ENCODE measurements at regions not wholly inside any gene's neighbourhood (a gene's known extent, or its start where the extent isn't known, plus 50 kb on each side); places are given as distances from the start of the nearest gene placed in this dataset.

DNA sequence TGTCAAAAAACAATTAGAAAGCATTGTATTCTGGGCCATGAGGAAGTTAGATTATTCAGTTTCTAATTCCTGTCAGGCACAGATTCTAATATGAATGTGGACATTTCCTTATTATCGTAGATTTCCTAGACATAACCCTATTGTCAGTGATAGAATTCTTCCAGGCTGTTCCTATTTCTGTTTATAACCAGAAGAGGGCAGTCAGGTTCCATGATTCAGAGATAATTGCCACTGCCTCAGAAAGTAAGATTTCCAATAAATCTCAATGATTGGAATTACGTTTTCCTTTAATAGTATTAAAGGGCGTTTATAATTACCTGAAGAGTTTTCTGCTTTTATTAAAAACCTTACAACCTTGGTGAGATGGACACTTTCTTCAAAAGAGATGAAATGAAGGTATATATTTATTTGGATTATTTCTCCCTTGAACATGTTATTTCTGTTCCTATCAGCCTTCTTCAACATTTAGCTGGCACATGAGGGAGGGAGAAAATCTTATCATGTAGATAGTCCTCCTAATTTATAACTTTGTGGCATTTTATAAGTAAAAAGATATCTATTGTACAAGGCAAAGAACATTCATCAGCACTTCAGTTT is 439.2 kb downstream of the MCTP2 start:
- peaks cover 27% of the 10 kb centered on the region for H3K4me1 Mint-ChIP-seq
- ATAC-seq = no peak
- H3K36me3 Mint-ChIP-seq = no peaks in the 10 kb centered on the region
- no peaks in the 10 kb centered on the region for H3K9me3 Mint-ChIP-seq
- H3K4me3 Mint-ChIP-seq = no peak overlapping the region
- H3K27me3 Mint-ChIP-seq (ENCODE audit: low read depth) = no peaks in the 10 kb centered on the region; the same call in 1 of the 2 replicates
- ChIA-PET CTCF (interaction anchor here (0.6 to 4.5 kb wide), 11 partner anchors 8 to 616 kb away, joined by 3 to 39 read pairs (median 4); no protein-coding TSS in a partner anchor), POLR2A (no interaction called here)
- no peak overlapping the region for H3K27ac Mint-ChIP-seq
- TF ChIP-seq, protein P1, sequence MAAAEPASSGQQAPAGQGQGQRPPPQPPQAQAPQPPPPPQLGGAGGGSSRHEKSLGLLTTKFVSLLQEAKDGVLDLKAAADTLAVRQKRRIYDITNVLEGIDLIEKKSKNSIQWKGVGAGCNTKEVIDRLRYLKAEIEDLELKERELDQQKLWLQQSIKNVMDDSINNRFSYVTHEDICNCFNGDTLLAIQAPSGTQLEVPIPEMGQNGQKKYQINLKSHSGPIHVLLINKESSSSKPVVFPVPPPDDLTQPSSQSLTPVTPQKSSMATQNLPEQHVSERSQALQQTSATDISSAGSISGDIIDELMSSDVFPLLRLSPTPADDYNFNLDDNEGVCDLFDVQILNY (CRISPR knock-in tag; IDR thresholded peaks at IDR 0.05) = no peak
- TF ChIP-seq, protein P2, sequence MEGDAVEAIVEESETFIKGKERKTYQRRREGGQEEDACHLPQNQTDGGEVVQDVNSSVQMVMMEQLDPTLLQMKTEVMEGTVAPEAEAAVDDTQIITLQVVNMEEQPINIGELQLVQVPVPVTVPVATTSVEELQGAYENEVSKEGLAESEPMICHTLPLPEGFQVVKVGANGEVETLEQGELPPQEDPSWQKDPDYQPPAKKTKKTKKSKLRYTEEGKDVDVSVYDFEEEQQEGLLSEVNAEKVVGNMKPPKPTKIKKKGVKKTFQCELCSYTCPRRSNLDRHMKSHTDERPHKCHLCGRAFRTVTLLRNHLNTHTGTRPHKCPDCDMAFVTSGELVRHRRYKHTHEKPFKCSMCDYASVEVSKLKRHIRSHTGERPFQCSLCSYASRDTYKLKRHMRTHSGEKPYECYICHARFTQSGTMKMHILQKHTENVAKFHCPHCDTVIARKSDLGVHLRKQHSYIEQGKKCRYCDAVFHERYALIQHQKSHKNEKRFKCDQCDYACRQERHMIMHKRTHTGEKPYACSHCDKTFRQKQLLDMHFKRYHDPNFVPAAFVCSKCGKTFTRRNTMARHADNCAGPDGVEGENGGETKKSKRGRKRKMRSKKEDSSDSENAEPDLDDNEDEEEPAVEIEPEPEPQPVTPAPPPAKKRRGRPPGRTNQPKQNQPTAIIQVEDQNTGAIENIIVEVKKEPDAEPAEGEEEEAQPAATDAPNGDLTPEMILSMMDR (IDR thresholded peaks at IDR 0.05) = peak; percentile 37; the same call in 1 of the 2 replicates
- no peak for DNase-seq (ENCODE audit: low spot score)

DNA sequence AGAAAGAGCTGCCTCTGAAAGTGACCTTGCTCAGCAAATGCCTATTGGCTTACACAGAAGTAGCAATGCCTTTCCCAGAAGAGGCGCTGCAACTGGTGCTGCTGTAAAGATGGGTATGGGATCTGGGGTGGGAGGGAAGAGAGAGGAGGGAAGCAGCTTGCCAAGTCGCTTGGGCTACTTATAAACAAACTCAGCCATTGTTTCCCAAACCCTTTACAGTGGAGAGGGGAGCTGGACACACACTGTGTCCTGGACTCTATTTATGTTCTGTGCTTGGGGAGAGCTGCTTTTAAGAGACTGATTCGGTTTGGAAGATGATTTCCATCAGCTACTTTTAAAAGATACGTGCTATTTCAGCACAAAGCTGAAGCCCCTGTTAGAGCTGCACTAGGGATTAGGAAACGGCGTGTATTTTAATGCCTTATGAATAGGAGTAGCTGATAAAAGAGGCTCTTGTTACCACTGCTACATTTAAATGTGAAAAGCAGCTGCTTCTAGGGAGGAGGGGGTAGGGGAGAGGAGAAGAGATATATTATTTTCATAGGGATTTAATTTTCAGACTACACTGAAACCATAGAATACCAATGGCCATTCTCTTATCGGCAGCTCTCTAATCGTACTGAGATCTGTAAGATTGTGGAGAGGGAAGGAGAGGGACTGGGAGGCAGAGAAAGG is 440.6 kb downstream of the MCTP2 start:
- ATAC-seq = peak; percentile 97
- CTCF ChIA-PET = interaction anchor here (0.7 to 4.5 kb wide), 21 partner anchors 9 to 615 kb away, joined by 3 to 39 read pairs (median 4); no protein-coding TSS in a partner anchor
- peak overlapping the region; percentile 70; the same call in 1 of the 2 replicates for H3K27ac Mint-ChIP-seq
- no peaks in the 10 kb centered on the region for H3K36me3 Mint-ChIP-seq
- POLR2A ChIA-PET = no interaction called here
- DNase-seq (ENCODE audit: low spot score) = peak; percentile 32
- peaks cover 27% of the 10 kb centered on the region for H3K4me1 Mint-ChIP-seq
- peak overlapping the region; percentile 49 for H3K4me3 Mint-ChIP-seq
- no peaks in the 10 kb centered on the region for H3K9me3 Mint-ChIP-seq
- H3K27me3 Mint-ChIP-seq (ENCODE audit: low read depth) = no peaks in the 10 kb centered on the region; the same call in 1 of the 2 replicates
- TF ChIP-seq ATF1 (CRISPR knock-in tag; IDR thresholded peaks at IDR 0.05) (no peak), ZNF396 (CRISPR knock-in tag; IDR thresholded peaks at IDR 0.05; ENCODE audit: borderline replicate concordance) (no peak), SMAD4 (CRISPR knock-in tag; IDR thresholded peaks at IDR 0.05) (no peak), ZNF219 (CRISPR knock-in tag; IDR thresholded peaks at IDR 0.05; ENCODE audit: borderline replicate concordance) (no peak), MXD4 (CRISPR knock-in tag; IDR thresholded peaks at IDR 0.05; ENCODE audit: borderline replicate concordance) (no peak), CBFB (CRISPR knock-in tag; IDR thresholded peaks at IDR 0.05; ENCODE audit: low read depth) (no peak), ZNF263 (CRISPR knock-in tag; IDR thresholded peaks at IDR 0.05; ENCODE audit: low read depth) (no peak), NR3C1 (CRISPR knock-in tag; conservative IDR thresholded peaks at IDR 0.05; ENCODE audit: low read depth) (no peak), JUN (CRISPR knock-in tag; IDR thresholded peaks at IDR 0.05) (no peak), ZNF423 (CRISPR knock-in tag; IDR thresholded peaks at IDR 0.05) (no peak), TCF7 (CRISPR knock-in tag; IDR thresholded peaks at IDR 0.05; ENCODE audit: low read depth) (no peak)
- TF ChIP-seq, protein P3, sequence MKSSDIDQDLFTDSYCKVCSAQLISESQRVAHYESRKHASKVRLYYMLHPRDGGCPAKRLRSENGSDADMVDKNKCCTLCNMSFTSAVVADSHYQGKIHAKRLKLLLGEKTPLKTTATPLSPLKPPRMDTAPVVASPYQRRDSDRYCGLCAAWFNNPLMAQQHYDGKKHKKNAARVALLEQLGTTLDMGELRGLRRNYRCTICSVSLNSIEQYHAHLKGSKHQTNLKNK (CRISPR knock-in tag; IDR thresholded peaks at IDR 0.05) = no peak
- TF ChIP-seq, protein P4, sequence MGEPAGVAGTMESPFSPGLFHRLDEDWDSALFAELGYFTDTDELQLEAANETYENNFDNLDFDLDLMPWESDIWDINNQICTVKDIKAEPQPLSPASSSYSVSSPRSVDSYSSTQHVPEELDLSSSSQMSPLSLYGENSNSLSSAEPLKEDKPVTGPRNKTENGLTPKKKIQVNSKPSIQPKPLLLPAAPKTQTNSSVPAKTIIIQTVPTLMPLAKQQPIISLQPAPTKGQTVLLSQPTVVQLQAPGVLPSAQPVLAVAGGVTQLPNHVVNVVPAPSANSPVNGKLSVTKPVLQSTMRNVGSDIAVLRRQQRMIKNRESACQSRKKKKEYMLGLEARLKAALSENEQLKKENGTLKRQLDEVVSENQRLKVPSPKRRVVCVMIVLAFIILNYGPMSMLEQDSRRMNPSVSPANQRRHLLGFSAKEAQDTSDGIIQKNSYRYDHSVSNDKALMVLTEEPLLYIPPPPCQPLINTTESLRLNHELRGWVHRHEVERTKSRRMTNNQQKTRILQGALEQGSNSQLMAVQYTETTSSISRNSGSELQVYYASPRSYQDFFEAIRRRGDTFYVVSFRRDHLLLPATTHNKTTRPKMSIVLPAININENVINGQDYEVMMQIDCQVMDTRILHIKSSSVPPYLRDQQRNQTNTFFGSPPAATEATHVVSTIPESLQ (CRISPR knock-in tag; IDR thresholded peaks at IDR 0.05) = no peak
- TF ChIP-seq, protein P5, sequence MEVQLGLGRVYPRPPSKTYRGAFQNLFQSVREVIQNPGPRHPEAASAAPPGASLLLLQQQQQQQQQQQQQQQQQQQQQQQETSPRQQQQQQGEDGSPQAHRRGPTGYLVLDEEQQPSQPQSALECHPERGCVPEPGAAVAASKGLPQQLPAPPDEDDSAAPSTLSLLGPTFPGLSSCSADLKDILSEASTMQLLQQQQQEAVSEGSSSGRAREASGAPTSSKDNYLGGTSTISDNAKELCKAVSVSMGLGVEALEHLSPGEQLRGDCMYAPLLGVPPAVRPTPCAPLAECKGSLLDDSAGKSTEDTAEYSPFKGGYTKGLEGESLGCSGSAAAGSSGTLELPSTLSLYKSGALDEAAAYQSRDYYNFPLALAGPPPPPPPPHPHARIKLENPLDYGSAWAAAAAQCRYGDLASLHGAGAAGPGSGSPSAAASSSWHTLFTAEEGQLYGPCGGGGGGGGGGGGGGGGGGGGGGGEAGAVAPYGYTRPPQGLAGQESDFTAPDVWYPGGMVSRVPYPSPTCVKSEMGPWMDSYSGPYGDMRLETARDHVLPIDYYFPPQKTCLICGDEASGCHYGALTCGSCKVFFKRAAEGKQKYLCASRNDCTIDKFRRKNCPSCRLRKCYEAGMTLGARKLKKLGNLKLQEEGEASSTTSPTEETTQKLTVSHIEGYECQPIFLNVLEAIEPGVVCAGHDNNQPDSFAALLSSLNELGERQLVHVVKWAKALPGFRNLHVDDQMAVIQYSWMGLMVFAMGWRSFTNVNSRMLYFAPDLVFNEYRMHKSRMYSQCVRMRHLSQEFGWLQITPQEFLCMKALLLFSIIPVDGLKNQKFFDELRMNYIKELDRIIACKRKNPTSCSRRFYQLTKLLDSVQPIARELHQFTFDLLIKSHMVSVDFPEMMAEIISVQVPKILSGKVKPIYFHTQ (CRISPR knock-in tag; IDR thresholded peaks at IDR 0.05) = no peak
- TF ChIP-seq, protein P6, sequence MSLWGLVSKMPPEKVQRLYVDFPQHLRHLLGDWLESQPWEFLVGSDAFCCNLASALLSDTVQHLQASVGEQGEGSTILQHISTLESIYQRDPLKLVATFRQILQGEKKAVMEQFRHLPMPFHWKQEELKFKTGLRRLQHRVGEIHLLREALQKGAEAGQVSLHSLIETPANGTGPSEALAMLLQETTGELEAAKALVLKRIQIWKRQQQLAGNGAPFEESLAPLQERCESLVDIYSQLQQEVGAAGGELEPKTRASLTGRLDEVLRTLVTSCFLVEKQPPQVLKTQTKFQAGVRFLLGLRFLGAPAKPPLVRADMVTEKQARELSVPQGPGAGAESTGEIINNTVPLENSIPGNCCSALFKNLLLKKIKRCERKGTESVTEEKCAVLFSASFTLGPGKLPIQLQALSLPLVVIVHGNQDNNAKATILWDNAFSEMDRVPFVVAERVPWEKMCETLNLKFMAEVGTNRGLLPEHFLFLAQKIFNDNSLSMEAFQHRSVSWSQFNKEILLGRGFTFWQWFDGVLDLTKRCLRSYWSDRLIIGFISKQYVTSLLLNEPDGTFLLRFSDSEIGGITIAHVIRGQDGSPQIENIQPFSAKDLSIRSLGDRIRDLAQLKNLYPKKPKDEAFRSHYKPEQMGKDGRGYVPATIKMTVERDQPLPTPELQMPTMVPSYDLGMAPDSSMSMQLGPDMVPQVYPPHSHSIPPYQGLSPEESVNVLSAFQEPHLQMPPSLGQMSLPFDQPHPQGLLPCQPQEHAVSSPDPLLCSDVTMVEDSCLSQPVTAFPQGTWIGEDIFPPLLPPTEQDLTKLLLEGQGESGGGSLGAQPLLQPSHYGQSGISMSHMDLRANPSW (CRISPR knock-in tag; conservative IDR thresholded peaks at IDR 0.05; ENCODE audit: low read depth) = no peak
- TF ChIP-seq, protein P7, sequence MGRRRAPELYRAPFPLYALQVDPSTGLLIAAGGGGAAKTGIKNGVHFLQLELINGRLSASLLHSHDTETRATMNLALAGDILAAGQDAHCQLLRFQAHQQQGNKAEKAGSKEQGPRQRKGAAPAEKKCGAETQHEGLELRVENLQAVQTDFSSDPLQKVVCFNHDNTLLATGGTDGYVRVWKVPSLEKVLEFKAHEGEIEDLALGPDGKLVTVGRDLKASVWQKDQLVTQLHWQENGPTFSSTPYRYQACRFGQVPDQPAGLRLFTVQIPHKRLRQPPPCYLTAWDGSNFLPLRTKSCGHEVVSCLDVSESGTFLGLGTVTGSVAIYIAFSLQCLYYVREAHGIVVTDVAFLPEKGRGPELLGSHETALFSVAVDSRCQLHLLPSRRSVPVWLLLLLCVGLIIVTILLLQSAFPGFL (CRISPR knock-in tag; IDR thresholded peaks at IDR 0.05; ENCODE audit: borderline replicate concordance) = no peak
- TF ChIP-seq, protein P8, sequence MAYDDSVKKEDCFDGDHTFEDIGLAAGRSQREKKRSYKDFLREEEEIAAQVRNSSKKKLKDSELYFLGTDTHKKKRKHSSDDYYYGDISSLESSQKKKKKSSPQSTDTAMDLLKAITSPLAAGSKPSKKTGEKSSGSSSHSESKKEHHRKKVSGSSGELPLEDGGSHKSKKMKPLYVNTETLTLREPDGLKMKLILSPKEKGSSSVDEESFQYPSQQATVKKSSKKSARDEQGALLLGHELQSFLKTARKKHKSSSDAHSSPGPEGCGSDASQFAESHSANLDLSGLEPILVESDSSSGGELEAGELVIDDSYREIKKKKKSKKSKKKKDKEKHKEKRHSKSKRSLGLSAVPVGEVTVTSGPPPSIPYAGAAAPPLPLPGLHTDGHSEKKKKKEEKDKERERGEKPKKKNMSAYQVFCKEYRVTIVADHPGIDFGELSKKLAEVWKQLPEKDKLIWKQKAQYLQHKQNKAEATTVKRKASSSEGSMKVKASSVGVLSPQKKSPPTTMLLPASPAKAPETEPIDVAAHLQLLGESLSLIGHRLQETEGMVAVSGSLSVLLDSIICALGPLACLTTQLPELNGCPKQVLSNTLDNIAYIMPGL (CRISPR knock-in tag; IDR thresholded peaks at IDR 0.05) = no peak
